ENCODE measurements at regions not wholly inside any gene's neighbourhood (a gene's known extent, or its start where the extent isn't known, plus 50 kb on each side); places are given as distances from the start of the nearest gene placed in this dataset.
"Not testable (repeated sequence)": the region's sequence is repeated elsewhere in the genome, so short reads cannot be mapped to it uniquely, and the experiment has no call there.

DNA sequence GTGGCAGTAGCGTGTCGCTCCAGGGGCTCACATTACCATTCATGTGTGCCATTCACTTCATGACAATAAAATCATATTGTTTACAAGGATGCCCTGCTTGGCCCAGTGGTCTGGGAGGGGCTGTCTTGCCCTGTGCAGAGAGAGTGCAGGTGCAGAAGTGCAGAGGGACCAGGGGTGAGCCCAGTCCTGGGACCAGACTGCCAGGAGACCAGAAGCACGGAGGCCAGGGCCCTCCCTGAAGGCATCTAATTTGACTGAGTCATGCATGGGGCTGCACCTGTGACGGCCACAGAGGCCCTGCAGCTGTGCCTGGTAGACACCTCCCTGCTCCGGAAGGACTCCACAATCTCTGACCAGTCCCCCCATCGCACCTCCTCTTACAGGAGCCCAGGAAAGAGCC, 164.4 kb upstream of the FOXD4L5 start:
- POLR2A ChIA-PET: no interaction called here
- WGBS (ENCODE audit: insufficient coverage): 66% methylated on average over 4 of the region's 6 CpGs
- ATAC-seq (ENCODE audit: low read depth) (no peak), DNase-seq (no peak)
- Histone ChIP-seq H3K4me1 (ENCODE audit: control insufficient read depth in 2 of 2, insufficient read depth in 2 of 2, low read length in 2 of 2) (no peaks in the 10 kb centered on the region), H3K4me2 (replicated peaks; ENCODE audit: low read depth, low read length, poor library complexity, severe bottlenecking) (no peak overlapping the region), H3K79me2 (ENCODE audit: control insufficient read depth, insufficient read depth, low read length) (no peaks in the 10 kb centered on the region), H3K4me3 (ENCODE audit: control extremely low read depth in 1 of 5, extremely low read depth in 1 of 5, insufficient read depth in 1 of 5, low read depth in 2 of 5, low read length in 4 of 5) (no peak overlapping the region), H2AFZ (ENCODE audit: insufficient read depth, low read depth, low read length, poor library complexity, severe bottlenecking) (no peak overlapping the region), H3K36me3 (replicated peaks in 1 of 2; ENCODE audit: control extremely low read depth in 1 of 2, control insufficient read depth in 1 of 2, extremely low read depth in 1 of 2, insufficient read depth in 2 of 2, low read length in 1 of 2) (no peaks in the 10 kb centered on the region), H4K20me1 (ENCODE audit: control insufficient read depth, insufficient read depth, low read length, poor library complexity, severe bottlenecking) (no peaks in the 10 kb centered on the region), H3K9ac (ENCODE audit: low read length) (no peak overlapping the region), H3K27me3 (replicated peaks in 1 of 4; ENCODE audit: control extremely low read depth in 1 of 4, control insufficient read depth in 3 of 4, insufficient read depth in 4 of 4, low read length in 3 of 4) (no peaks in the 10 kb centered on the region), H3K9me3 (ENCODE audit: control extremely low read depth in 1 of 3, control insufficient read depth in 2 of 3, insufficient read depth in 1 of 3, low read length in 2 of 3) (peaks cover 0 to 25% (median 0%) of the 10 kb centered on the region in 3 donors), H3K27ac (ENCODE audit: low read length in 2 of 2) (no peak overlapping the region)
- Mint-ChIP-seq H3K9me3 (ENCODE audit: insufficient read depth) (peaks cover 10% of the 10 kb centered on the region), H3K4me3 (no peak overlapping the region), H3K27me3 (no peaks in the 10 kb centered on the region), H3K27ac (no peak overlapping the region), H3K4me1 (no peaks in the 10 kb centered on the region)
- CTCF ChIA-PET: no interaction called here
- TF ChIP-seq, protein P1, sequence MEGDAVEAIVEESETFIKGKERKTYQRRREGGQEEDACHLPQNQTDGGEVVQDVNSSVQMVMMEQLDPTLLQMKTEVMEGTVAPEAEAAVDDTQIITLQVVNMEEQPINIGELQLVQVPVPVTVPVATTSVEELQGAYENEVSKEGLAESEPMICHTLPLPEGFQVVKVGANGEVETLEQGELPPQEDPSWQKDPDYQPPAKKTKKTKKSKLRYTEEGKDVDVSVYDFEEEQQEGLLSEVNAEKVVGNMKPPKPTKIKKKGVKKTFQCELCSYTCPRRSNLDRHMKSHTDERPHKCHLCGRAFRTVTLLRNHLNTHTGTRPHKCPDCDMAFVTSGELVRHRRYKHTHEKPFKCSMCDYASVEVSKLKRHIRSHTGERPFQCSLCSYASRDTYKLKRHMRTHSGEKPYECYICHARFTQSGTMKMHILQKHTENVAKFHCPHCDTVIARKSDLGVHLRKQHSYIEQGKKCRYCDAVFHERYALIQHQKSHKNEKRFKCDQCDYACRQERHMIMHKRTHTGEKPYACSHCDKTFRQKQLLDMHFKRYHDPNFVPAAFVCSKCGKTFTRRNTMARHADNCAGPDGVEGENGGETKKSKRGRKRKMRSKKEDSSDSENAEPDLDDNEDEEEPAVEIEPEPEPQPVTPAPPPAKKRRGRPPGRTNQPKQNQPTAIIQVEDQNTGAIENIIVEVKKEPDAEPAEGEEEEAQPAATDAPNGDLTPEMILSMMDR (IDR thresholded peaks at IDR 0.05): no peak
- TF ChIP-seq EZH2 (IDR thresholded peaks at IDR 0.05; ENCODE audit: borderline replicate concordance, insufficient read depth, low read depth, low read length, poor library complexity, severe bottlenecking): no peak
- intact Hi-C loops (cut with micrococcal nuclease): no loop called here

DNA sequence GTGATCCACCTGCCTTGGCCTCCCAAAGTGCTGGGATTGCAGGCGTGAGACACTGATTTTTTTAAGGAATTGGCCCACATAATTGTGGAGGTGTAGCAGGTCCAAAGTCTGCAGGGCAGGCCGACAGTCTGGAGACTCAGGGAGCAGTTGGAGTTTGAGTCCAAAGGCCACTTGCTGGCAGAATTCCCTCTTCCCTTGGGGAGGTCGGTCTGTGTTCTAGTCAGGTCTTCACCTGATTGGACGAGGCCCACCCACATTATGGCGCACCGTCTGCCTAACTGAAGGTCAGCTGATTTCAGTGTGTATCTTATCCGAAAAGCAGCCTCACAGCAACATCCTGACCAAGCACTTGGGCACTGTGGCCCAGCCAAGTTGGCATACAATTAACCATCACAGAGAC, 162.1 kb upstream of the FOXD4L5 start:
- ATAC-seq (ENCODE audit: low read depth); H3K27me3 Mint-ChIP-seq; H4K20me1 ChIP-seq (ENCODE audit: control insufficient read depth, insufficient read depth, low read length, poor library complexity, severe bottlenecking); H3K79me2 ChIP-seq (ENCODE audit: control insufficient read depth, insufficient read depth, low read length); POLR2A ChIA-PET; H3K4me3 Mint-ChIP-seq; H3K9me3 Mint-ChIP-seq (ENCODE audit: insufficient read depth); H3K27me3 ChIP-seq (replicated peaks in 1 of 4; ENCODE audit: control extremely low read depth in 1 of 4, control insufficient read depth in 3 of 4, insufficient read depth in 4 of 4, low read length in 3 of 4); H3K4me2 ChIP-seq (replicated peaks; ENCODE audit: low read depth, low read length, poor library complexity, severe bottlenecking); intact Hi-C loops (cut with micrococcal nuclease); H3K4me3 ChIP-seq (ENCODE audit: control extremely low read depth in 1 of 5, extremely low read depth in 1 of 5, insufficient read depth in 1 of 5, low read depth in 2 of 5, low read length in 4 of 5); H3K9ac ChIP-seq (ENCODE audit: low read length); CTCF ChIA-PET; H3K27ac Mint-ChIP-seq; H2AFZ ChIP-seq (ENCODE audit: insufficient read depth, low read depth, low read length, poor library complexity, severe bottlenecking); H3K4me1 ChIP-seq (ENCODE audit: control insufficient read depth in 2 of 2, insufficient read depth in 2 of 2, low read length in 2 of 2); H3K36me3 ChIP-seq (replicated peaks in 1 of 2; ENCODE audit: control extremely low read depth in 1 of 2, control insufficient read depth in 1 of 2, extremely low read depth in 1 of 2, insufficient read depth in 2 of 2, low read length in 1 of 2); DNase-seq; H3K4me1 Mint-ChIP-seq; H3K27ac ChIP-seq (ENCODE audit: low read length in 2 of 2): not testable (repeated sequence)
- H3K9me3 ChIP-seq (ENCODE audit: control extremely low read depth in 1 of 3, control insufficient read depth in 2 of 3, insufficient read depth in 1 of 3, low read length in 2 of 3): peaks cover 0 to 30% (median 0%) of the 10 kb centered on the region in 3 donors
- WGBS (ENCODE audit: insufficient coverage): 81% methylated on average over 4 of the region's 7 CpGs

DNA sequence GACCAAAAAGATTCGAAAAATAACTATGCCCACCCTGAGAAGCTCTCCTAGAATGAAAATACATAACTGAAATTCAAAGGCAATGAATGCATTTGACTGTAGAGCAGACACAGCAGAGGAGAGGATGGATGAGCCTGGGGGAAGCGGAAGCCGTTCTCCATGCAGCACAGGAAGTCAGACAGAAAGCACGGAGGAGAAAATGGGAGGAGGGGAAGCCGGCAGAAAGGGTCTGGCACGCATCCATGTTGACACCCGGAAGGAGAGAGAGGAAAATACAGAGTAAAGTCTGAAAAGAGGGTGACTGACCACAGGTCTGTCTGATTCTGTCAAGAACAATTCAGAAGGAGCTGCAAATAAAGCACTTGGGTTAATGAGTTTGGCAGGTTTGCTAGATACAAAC, 161.0 kb upstream of the FOXD4L5 start:
- ATAC-seq (ENCODE audit: low read depth): not testable (repeated sequence)

More for the DNA sequence above, 161.0 kb upstream of the FOXD4L5 start:
- H3K36me3 ChIP-seq (replicated peaks in 1 of 2; ENCODE audit: control extremely low read depth in 1 of 2, control insufficient read depth in 1 of 2, extremely low read depth in 1 of 2, insufficient read depth in 2 of 2, low read length in 1 of 2); CTCF ChIA-PET; H3K27me3 ChIP-seq (replicated peaks in 1 of 4; ENCODE audit: control extremely low read depth in 1 of 4, control insufficient read depth in 3 of 4, insufficient read depth in 4 of 4, low read length in 3 of 4); H3K9me3 Mint-ChIP-seq (ENCODE audit: insufficient read depth); H3K27ac Mint-ChIP-seq; H3K9ac ChIP-seq (ENCODE audit: low read length); H3K4me3 ChIP-seq (ENCODE audit: control extremely low read depth in 1 of 5, extremely low read depth in 1 of 5, insufficient read depth in 1 of 5, low read depth in 2 of 5, low read length in 4 of 5); H2AFZ ChIP-seq (ENCODE audit: insufficient read depth, low read depth, low read length, poor library complexity, severe bottlenecking); POLR2A ChIA-PET; H3K4me3 Mint-ChIP-seq; H3K4me1 Mint-ChIP-seq; H3K27me3 Mint-ChIP-seq; H4K20me1 ChIP-seq (ENCODE audit: control insufficient read depth, insufficient read depth, low read length, poor library complexity, severe bottlenecking); H3K4me1 ChIP-seq (ENCODE audit: control insufficient read depth in 2 of 2, insufficient read depth in 2 of 2, low read length in 2 of 2); intact Hi-C loops (cut with micrococcal nuclease); H3K27ac ChIP-seq (ENCODE audit: low read length in 2 of 2); DNase-seq; H3K79me2 ChIP-seq (ENCODE audit: control insufficient read depth, insufficient read depth, low read length); H3K4me2 ChIP-seq (replicated peaks; ENCODE audit: low read depth, low read length, poor library complexity, severe bottlenecking): not testable (repeated sequence)
- peaks cover 0 to 30% (median 0%) of the 10 kb centered on the region in 3 donors for H3K9me3 ChIP-seq (ENCODE audit: control extremely low read depth in 1 of 3, control insufficient read depth in 2 of 3, insufficient read depth in 1 of 3, low read length in 2 of 3)
- WGBS (ENCODE audit: insufficient coverage): 82% methylated on average over 4 of the region's 7 CpGs

Measured in B cell (primary cell).